HCEC 1CT (cell line): ENCODE measurements at regions not wholly inside any gene's neighbourhood (a gene's known extent, or its start where the extent isn't known, plus 50 kb on each side); places are given as distances from the start of the nearest gene placed in this dataset.

Experiments used
- DNase-seq: peaks from one replicate; pipeline ENCODE4 v3.0.0-alpha.2; 2017

- DNase-seq, result no peak
These were observed 521.7 kb downstream of the EPM2A start for GRCh38 chr6:145213614-145214013.

- peak; percentile 33 for DNase-seq
These were observed 520.8 kb downstream of the EPM2A start for GRCh38 chr6:145214570-145214969.

GRCh38 chr6:145224450-145224849 is 510.9 kb downstream of the EPM2A start:
- no peak for DNase-seq

DNA sequence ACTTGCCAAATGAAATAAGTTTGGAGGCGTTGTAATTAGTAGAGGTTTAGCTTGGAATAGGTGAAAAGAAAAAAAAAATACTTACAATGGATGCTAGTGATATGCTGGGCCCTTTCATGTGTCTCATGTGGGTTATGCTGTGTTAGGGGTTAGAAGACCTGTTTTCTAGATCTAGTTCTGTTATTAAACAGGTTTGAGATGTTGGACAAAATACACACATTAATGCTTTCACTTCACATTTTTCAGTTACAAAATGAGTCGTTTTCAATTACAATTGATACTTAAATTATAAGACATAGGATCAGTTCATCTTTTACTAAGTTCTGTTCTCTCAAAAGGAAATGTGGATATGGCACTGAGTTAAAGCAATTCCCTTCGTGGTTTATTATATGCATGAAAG is 509.8 kb downstream of the EPM2A start:
- no peak for DNase-seq

GRCh38 chr6:145227593-145227992 is 507.7 kb downstream of the EPM2A start:
- DNase-seq, result no peak

DNA sequence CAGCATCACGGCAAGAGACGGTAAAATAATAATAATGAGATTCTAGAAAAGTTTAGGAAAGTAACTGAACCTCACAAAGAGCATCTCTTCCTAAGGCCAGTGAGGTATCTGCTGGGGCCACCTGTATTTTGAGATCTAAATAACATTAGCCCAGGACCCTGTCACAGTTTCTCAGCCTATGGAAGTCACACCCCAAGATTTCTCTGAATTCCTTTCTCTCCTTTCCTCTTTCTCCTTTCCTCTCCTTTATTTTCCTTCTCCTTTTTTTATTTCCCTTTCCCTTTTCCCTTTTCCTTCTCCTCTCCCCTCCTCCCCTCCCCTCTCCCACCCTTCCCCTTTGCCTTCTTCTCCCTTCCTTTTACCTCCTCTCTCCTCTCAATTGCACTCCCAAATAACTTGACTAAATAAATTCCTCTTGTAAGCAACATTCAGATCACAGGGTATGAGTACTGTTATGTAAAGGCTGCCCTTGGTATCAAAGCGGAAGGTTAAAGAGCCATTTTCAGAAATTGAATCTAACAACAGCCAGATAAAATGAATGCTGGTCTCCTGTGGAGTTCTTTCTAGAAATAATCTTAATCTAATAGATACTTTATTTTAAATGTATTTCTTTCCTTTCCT is 506.2 kb downstream of the EPM2A start:
- no peak for DNase-seq

DNA sequence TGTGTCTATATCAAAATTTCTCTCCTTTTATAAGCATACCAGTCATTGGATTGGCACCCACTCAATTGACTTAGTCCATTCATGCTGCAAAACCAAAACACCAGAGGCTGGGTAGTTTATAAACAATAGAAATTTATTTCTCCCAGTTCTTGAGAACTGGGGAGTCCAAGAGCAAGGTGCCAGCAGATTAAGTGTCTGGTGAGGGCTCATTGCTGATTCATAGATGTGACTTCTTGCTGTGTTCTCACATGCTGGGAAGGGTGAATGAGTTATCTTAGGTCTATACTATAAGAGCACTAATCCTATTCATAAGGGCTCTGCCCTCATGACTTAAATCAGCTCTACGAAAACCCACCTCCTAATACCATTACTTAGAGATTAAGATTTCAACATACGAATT is 501.4 kb downstream of the EPM2A start:
- DNase-seq, result no peak

- no peak for DNase-seq
These were observed 500.1 kb downstream of the EPM2A start for GRCh38 chr6:145235207-145235606.

DNA sequence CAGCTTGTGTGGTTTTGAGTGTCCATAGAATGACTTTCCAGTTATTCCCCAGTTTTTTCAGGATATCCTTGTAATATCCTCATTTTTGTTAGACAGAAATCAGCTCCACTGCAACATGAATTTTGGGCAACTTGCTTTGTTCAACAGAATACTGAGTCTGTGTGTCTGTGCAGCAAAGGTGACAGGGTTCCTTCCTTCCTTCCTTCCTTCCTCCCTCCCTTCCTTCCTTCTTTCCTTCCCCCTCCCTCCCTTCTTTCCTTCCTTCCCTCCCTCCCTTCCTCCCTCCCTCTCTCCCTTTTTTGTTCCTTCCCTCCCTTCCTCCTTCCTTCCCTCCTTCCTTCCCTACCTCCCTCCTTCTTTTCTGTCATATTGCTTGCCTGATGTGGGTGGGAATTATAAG is 496.5 kb downstream of the EPM2A start:
- no peak for DNase-seq

DNA sequence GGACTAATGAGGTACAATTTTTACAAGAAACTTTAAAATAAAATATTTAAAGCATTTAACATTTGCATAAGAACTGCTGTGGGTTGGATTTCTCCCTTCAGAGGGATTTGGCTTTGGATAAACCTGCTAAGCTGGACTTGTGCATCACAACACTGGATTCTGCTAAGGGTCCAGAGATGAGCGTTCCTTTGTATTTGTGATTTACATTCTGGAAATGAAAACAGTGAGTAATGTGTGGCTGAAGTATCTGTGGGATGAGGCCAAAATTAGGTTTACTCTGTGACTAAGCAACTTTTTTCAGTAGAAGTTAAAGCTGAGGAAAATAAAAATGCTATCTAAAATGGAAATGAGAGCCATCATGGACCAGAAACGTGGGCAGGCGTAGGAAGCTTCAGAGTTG is 494.3 kb downstream of the EPM2A start:
- peak; percentile 66 for DNase-seq

GRCh38 chr6:145241721-145242120 is 493.6 kb downstream of the EPM2A start:
- no peak for DNase-seq

DNA sequence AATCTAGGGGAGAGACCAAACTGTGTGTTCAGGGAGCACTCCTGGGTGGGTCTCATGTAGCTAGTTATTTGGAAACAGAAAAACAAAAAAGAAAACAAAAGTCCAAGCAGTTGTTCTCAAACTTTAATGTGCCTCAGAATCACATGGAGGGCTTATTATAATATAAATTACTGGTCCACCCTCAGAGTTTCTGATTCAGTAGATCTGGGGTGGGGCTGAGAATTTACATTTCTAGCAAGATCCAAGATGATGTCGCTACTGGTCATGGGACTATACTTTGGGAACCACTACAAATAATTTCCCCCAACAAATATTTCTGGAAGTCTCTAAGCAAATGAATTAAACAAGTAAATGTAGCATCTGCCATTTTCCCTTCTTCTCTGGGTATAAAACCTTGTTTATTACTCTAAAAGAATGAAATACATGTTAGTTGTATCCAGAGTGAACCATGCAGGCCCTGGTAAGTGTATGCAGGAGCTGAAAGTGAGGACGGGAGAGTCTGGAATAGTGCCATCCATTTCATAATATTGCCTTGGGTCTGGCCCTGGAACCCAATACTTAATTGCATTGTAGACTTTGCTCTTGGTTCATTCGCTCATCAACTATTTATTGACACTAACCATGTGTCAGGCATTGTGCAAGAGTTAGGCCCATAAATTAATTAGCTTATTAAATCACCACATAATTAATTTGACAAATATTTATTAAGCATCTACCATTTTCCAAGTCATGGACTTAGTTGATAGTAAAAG is 490.8 kb downstream of the EPM2A start:
- no peak for DNase-seq

GRCh38 chr6:145245119-145245518 is 490.2 kb downstream of the EPM2A start:
- no peak for DNase-seq

GRCh38 chr6:145247692-145248419 is 487.5 kb downstream of the EPM2A start:
- DNase-seq, result peak; percentile 97

- DNase-seq, result no peak
These were observed 484.9 kb downstream of the EPM2A start for GRCh38 chr6:145250436-145250835.

DNA sequence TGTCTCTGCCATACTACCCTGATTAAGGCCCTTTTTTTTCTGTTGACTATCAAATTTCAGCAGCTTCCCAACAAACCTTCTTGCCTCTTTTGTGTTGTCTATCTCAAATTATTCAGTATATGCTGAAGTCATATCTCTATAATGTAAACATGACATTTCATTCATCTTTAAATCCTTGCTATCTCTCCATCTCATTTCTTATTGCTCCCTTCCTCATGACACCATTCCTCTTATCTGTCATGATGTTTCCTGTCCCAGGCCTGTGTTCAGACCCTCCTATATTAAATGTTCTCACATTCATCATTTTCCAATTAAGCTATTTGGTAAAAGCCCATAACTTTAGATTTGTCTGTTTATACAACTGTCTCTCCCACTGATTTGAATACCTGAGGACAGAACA is 482.6 kb downstream of the EPM2A start:
- no peak for DNase-seq

- no peak for DNase-seq
These were observed 480.5 kb downstream of the EPM2A start for GRCh38 chr6:145254649-145255401.

GRCh38 chr6:145257704-145258103 is 477.6 kb downstream of the EPM2A start:
- DNase-seq, result no peak

DNA sequence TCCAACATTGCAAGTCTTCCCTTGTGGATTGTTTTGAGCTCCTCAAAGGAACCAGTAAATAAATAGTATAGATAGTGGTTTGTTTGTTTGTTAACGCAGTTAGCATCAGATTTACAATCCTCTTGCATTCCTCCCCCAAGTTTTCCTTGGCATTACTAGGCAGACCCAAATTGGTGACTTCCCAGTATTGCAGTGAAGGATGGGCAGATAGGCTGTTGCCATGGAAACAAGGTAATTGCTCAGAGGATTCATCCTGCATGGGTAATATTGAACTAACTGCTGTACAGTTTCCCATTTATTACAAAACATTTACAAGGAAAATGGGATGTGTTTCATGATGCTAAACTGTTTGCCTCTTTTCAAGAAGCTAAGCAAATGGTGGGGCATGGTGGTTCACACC is 477.2 kb downstream of the EPM2A start:
- no peak for DNase-seq

DNA sequence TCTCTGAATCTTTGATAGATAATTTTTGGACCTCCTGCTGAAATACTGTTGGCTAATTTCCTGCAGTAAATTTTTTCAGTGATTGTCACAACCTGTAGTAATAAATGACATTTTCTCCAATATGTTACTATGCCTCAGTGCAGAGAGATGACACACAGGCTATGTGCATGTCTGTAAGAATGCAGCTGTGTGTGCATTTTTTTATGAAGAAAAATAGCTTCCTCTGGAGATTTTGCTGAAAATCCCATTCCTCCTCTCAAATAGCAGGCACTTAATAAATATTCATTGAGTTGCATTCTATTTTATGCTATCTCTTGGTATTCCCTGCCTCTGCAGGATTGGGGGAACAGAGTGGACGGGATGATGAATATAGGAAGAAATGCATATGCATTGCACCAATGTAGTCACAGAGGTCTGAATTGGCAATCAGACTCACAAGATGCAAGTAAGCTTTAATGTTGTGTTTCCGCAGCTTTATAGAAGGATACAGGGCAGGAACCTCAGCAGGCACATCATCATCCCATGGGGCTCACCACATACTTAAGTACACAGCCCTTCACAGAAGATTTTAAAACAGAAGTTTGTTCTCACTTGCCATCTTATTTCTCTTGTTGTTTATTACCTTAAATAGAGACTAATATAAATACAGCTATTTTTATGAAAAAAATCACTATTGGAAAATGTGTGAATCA is 474.7 kb downstream of the EPM2A start:
- DNase-seq, result no peak

GRCh38 chr6:145261758-145262157 is 473.6 kb downstream of the EPM2A start:
- DNase-seq, result no peak

- no peak for DNase-seq
These were observed 472.5 kb downstream of the EPM2A start for GRCh38 chr6:145262771-145263170.

GRCh38 chr6:145263778-145264211 is 471.5 kb downstream of the EPM2A start:
- no peak for DNase-seq
